Thyroid gland (tissue), 4 donors: ENCODE measurements at regions not wholly inside any gene's neighbourhood (a gene's known extent, or its start where the extent isn't known, plus 50 kb on each side); places are given as distances from the start of the nearest gene placed in this dataset.

ENCODE experiments used
- CTCF ChIP-seq, 6 experiments: fragments of 200-600 bp in 3 of 6; fragments of 450-650 bp in 3 of 6; sonication (generic) in 3 of 6; IDR thresholded peaks; one replicate each; pipeline ENCODE4 v1.5.1; 2016 to 2019; ENCODE audit warnings: antibody characterized with exemption in 6 of 6, mild to moderate bottlenecking in 2 of 6, inconsistent platforms in 1 of 6, moderate library complexity in 1 of 6
- POLR2A ChIP-seq, 2 donors: fragments of 450-650 bp; IDR thresholded peaks; one replicate each; pipeline ENCODE4 v1.6.1; 2017; ENCODE audit warnings: antibody characterized with exemption in 2 of 2, mild to moderate bottlenecking in 2 of 2, moderate library complexity in 1 of 2

- TF ChIP-seq CTCF (IDR thresholded peaks at IDR 0.05), result no peak
- no peak for TF ChIP-seq POLR2A (IDR thresholded peaks at IDR 0.05)
Observed at GRCh38 chr10:21368022-21368582, 157.4 kb downstream of the SKIDA1 start.
